ENCODE measurements at regions not wholly inside any gene's neighbourhood (a gene's known extent, or its start where the extent isn't known, plus 50 kb on each side); places are given as distances from the start of the nearest gene placed in this dataset.

GRCh38 chr10:130432850-130433249, 296.7 kb downstream of the GLRX3 start:
- Histone ChIP-seq H3K4me1 (replicated peaks) (no peaks in the 10 kb centered on the region), H3K4me3 (no peak overlapping the region), H3K27me3 (replicated peaks; ENCODE audit: insufficient read depth) (no peaks in the 10 kb centered on the region), H3K27ac (no peak overlapping the region), H3K36me3 (no peaks in the 10 kb centered on the region), H3K9me3 (no peaks in the 10 kb centered on the region)
- intact Hi-C loops (cut with DNase I) = no loop called here
- no peak for DNase-seq (ENCODE audit: low spot score)
- no peak for TF ChIP-seq POLR2AphosphoS5 (IDR thresholded peaks at IDR 0.05)
- TF ChIP-seq, protein P1, sequence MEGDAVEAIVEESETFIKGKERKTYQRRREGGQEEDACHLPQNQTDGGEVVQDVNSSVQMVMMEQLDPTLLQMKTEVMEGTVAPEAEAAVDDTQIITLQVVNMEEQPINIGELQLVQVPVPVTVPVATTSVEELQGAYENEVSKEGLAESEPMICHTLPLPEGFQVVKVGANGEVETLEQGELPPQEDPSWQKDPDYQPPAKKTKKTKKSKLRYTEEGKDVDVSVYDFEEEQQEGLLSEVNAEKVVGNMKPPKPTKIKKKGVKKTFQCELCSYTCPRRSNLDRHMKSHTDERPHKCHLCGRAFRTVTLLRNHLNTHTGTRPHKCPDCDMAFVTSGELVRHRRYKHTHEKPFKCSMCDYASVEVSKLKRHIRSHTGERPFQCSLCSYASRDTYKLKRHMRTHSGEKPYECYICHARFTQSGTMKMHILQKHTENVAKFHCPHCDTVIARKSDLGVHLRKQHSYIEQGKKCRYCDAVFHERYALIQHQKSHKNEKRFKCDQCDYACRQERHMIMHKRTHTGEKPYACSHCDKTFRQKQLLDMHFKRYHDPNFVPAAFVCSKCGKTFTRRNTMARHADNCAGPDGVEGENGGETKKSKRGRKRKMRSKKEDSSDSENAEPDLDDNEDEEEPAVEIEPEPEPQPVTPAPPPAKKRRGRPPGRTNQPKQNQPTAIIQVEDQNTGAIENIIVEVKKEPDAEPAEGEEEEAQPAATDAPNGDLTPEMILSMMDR (IDR thresholded peaks at IDR 0.05) = no peak
- no peak for TF ChIP-seq POLR2A (IDR thresholded peaks at IDR 0.05)
- WGBS = 88% methylated on average over 9 of the region's 9 CpGs

- Histone ChIP-seq H3K4me3 (no peak overlapping the region), H3K36me3 (no peaks in the 10 kb centered on the region), H3K27me3 (replicated peaks; ENCODE audit: insufficient read depth) (no peaks in the 10 kb centered on the region), H3K9me3 (no peaks in the 10 kb centered on the region), H3K4me1 (replicated peaks) (no peaks in the 10 kb centered on the region), H3K27ac (no peak overlapping the region)
- no peak for DNase-seq (ENCODE audit: low spot score)
- TF ChIP-seq POLR2A (IDR thresholded peaks at IDR 0.05) = no peak
- TF ChIP-seq POLR2AphosphoS5 (IDR thresholded peaks at IDR 0.05) = no peak
- TF ChIP-seq, protein P1 (IDR thresholded peaks at IDR 0.05) = no peak
- intact Hi-C loops (cut with DNase I) = no loop called here
- WGBS = 87% methylated on average over 14 of the region's 14 CpGs
Observed at GRCh38 chr10:130434446-130435385, 298.5 kb downstream of the GLRX3 start.

DNA sequence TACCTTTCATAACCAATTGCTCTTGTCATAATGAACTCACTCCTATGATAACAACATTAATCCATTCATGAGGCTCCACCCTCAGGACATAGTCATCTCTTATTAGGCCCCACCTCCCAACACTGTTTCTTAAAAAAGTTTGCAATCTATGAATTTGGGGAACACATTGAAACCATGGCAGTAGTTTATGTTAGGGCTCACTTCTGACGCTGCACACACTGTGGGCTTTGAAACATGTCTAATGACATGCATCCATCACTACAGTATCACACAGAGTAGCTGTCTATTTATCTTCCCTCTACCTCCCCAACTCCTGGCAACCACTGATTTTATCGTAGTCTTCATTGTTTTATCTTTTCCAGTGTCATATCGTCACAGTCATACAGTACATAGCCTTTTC, 299.8 kb downstream of the GLRX3 start:
- intact Hi-C loops (cut with DNase I) = no loop called here
- Histone ChIP-seq H3K4me1 (replicated peaks) (no peaks in the 10 kb centered on the region), H3K27me3 (replicated peaks; ENCODE audit: insufficient read depth) (no peaks in the 10 kb centered on the region), H3K9me3 (no peaks in the 10 kb centered on the region), H3K36me3 (no peaks in the 10 kb centered on the region), H3K4me3 (no peak overlapping the region), H3K27ac (no peak overlapping the region)
- no peak for DNase-seq (ENCODE audit: low spot score)
- TF ChIP-seq, protein P1 (IDR thresholded peaks at IDR 0.05) = no peak
- TF ChIP-seq POLR2AphosphoS5 (IDR thresholded peaks at IDR 0.05) = no peak
- TF ChIP-seq POLR2A (IDR thresholded peaks at IDR 0.05) = no peak
- WGBS = 84% methylated on average over 3 of the region's 3 CpGs

DNA sequence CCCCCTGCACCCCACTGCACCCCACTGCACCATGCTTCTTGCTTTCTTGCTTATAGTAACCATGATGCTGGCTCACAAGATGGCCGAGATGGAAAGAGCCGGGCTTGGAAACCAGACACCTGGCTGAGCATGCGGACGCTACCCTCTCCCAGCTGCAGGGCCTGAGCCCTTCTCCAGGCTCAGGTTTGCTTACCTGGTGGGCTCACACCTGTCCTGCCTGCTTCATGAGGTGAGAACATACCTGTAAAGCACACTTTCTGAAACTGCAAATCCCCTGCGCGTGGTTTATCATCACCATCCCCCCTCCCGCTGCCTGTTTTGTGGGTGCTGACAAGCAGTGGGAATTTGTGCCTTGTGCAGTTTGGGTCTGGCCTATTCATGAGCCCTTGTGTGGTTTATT, 302.7 kb downstream of the GLRX3 start:
- TF ChIP-seq POLR2A (IDR thresholded peaks at IDR 0.05) (no peak), POLR2AphosphoS5 (IDR thresholded peaks at IDR 0.05) (no peak)
- no peak for DNase-seq (ENCODE audit: low spot score)

DNA sequence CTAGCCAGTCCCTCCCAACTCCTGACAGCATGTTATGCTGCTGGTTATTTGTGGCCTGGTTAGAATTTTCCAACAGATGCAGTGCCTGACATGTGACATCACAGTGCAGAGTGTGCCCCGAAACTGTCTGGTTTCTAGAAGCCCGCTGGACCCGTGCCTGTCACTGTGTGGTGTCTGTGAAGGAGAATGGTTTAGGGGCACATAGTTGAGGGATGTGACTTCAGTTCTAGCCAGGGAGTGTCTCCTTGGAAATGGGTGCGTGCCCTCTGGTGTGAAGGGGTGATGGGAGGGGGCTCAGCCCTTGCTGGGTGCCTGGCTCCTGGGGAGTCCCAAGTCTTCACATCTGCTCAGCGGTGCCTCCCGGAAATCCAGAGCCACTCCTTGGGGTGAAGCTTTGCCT, 303.6 kb downstream of the GLRX3 start:
- TF ChIP-seq, protein P1 (IDR thresholded peaks at IDR 0.05) = no peak
- TF ChIP-seq POLR2A (IDR thresholded peaks at IDR 0.05) (no peak), POLR2AphosphoS5 (IDR thresholded peaks at IDR 0.05) (no peak)
- no peak for DNase-seq (ENCODE audit: low spot score)

More for the DNA sequence above, 302.7 kb downstream of the GLRX3 start:
- WGBS = 85% methylated on average over 7 of the region's 7 CpGs
- H3K27me3 ChIP-seq (replicated peaks; ENCODE audit: insufficient read depth) = no peaks in the 10 kb centered on the region
- no peak overlapping the region for H3K4me3 ChIP-seq
- intact Hi-C loops (cut with DNase I) = no loop called here
- no peaks in the 10 kb centered on the region for H3K9me3 ChIP-seq
- no peak overlapping the region for H3K27ac ChIP-seq
- no peaks in the 10 kb centered on the region for H3K4me1 ChIP-seq (replicated peaks)
- no peaks in the 10 kb centered on the region for H3K36me3 ChIP-seq

More for the DNA sequence above, 303.6 kb downstream of the GLRX3 start:
- Histone ChIP-seq H3K4me1 (replicated peaks) (no peaks in the 10 kb centered on the region), H3K4me3 (no peak overlapping the region), H3K27me3 (replicated peaks; ENCODE audit: insufficient read depth) (no peaks in the 10 kb centered on the region), H3K27ac (no peak overlapping the region), H3K36me3 (no peaks in the 10 kb centered on the region), H3K9me3 (no peaks in the 10 kb centered on the region)
- 80% methylated on average over 6 of the region's 6 CpGs for WGBS
- intact Hi-C loops (cut with DNase I) = no loop called here
